ENCODE measurements at regions not wholly inside any gene's neighbourhood (a gene's known extent, or its start where the extent isn't known, plus 50 kb on each side); places are given as distances from the start of the nearest gene placed in this dataset.

DNA sequence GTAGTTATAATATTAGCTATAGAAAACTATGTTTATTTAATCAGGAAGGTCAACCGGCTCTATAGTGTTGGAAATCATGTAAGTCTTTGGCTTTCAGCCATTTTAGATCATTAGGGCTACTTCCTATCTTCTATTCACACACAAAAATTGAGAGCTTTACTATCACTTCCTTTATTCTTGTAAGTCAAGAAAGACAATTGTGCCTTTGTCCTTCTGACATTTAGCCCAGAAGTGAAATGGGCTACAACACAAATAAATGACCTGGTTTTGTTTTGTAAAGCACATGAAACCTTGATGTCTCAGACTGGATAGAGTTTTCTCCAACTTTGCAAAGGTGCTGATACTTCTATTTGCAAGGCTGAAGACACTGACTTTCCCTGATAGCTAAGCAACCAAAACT, 122.4 kb upstream of the ACSL4 start:
- TF ChIP-seq ELF4 (IDR thresholded peaks at IDR 0.05) (no peak), TARDBP (IDR thresholded peaks at IDR 0.05) (no peak), FOXM1 (IDR thresholded peaks at IDR 0.05; ENCODE audit: borderline replicate concordance) (no peak), SUZ12 (IDR thresholded peaks at IDR 0.05) (no peak), BHLHE40 (IDR thresholded peaks at IDR 0.05; ENCODE audit: borderline replicate concordance) (no peak), SP1 (IDR thresholded peaks at IDR 0.05) (no peak), CTBP1 (IDR thresholded peaks at IDR 0.05; ENCODE audit: borderline replicate concordance) (no peak), ZNF384 (IDR thresholded peaks at IDR 0.05) (no peak), HDGF (IDR thresholded peaks at IDR 0.05; ENCODE audit: borderline replicate concordance) (no peak), LEF1 (IDR thresholded peaks at IDR 0.05; ENCODE audit: borderline replicate concordance) (no peak), NFRKB (IDR thresholded peaks at IDR 0.05) (no peak), L3MBTL2 (conservative IDR thresholded peaks at IDR 0.05) (no peak), FOXK2 (IDR thresholded peaks at IDR 0.05) (no peak), FOXA1 (IDR thresholded peaks at IDR 0.05) (no peak)

All from HEK293T (cell line).